ENCODE measurements at regions not wholly inside any gene's neighbourhood (a gene's known extent, or its start where the extent isn't known, plus 50 kb on each side); places are given as distances from the start of the nearest gene placed in this dataset.

DNA sequence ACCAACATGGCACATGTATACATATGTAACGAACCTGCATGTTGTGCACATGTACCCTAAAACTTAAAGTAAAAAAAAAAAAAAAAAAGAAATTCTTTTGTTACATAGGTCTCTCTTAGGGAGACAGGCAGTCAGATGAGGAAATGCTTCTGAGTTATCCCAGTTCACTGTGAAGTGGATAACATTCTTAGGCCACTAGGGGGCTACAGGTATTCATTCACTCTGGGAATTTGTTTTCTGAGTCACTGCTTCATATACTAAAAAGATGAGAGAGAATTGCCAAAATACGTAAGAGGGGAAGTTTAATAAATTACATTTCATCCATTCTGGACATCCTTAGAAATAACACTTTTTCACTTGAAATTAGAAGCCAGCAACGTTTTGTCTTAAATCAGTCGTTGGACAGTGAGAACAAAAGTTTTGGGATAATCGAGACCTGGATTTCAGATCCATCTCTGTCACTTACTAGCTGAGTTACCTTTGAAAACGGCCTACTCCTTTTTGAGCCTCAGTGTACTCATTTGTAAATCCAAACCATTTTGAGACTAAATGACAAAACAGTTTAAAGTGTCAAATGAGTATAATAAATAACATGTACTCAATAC lies 738.4 kb upstream of the ALCAM start:
- TF ChIP-seq POLR2A (IDR thresholded peaks at IDR 0.05) (no peak), EP300 (IDR thresholded peaks at IDR 0.05) (no peak), POLR2AphosphoS5 (IDR thresholded peaks at IDR 0.05) (no peak)
- TF ChIP-seq, protein P1, sequence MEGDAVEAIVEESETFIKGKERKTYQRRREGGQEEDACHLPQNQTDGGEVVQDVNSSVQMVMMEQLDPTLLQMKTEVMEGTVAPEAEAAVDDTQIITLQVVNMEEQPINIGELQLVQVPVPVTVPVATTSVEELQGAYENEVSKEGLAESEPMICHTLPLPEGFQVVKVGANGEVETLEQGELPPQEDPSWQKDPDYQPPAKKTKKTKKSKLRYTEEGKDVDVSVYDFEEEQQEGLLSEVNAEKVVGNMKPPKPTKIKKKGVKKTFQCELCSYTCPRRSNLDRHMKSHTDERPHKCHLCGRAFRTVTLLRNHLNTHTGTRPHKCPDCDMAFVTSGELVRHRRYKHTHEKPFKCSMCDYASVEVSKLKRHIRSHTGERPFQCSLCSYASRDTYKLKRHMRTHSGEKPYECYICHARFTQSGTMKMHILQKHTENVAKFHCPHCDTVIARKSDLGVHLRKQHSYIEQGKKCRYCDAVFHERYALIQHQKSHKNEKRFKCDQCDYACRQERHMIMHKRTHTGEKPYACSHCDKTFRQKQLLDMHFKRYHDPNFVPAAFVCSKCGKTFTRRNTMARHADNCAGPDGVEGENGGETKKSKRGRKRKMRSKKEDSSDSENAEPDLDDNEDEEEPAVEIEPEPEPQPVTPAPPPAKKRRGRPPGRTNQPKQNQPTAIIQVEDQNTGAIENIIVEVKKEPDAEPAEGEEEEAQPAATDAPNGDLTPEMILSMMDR (IDR thresholded peaks at IDR 0.05), result peak in 1 of 4 experiments; percentile 10

Data from sigmoid colon (tissue), 4 donors.